PC-3 (cell line): ENCODE measurements at regions not wholly inside any gene's neighbourhood (a gene's known extent, or its start where the extent isn't known, plus 50 kb on each side); places are given as distances from the start of the nearest gene placed in this dataset.

ENCODE experiments used
- ATAC-seq: fragments of 200-7000 bp; cut with Tn5 transposase; 2 replicates; pipeline ENCODE4 v1.9.1; 2020; ENCODE audit warnings: mild to moderate bottlenecking, moderate library complexity
- BruUV-seq: library from RNA; stranded (reverse); fragments of 400-500 nt; replicated peaks from 2 replicates; lab custom pipeline; 2021; lab: Mats Ljungman, UMichigan
- CTCF ChIA-PET: fragments of 300-600 bp; sonication (Branson Sonifier 250); formaldehyde crosslinking; loops from one replicate; lab custom pipeline; 2022; ENCODE audit warnings: antibody characterized with exemption; lab: Charles Lee
- POLR2A ChIA-PET: fragments of 300-600 bp; sonication (Branson Sonifier 250); formaldehyde crosslinking; loops from one replicate; lab custom pipeline; 2022; ENCODE audit warnings: antibody characterized with exemption; ENCODE audit not compliant: unreplicated experiment; lab: Charles Lee
- DNase-seq: peaks from one replicate; pipeline ENCODE4 v3.0.0-alpha.2; 2015
- H2AFZ ChIP-seq: fragments of 300-600 bp; sonication (generic); 2 replicates; pipeline ENCODE4 v1.6.0; 2016; ENCODE audit warnings: antibody characterized with exemption, low read length
- H3F3A ChIP-seq: fragments of 300-600 bp; sonication (generic); one replicate; pipeline ENCODE4 v1.6.0; 2017; ENCODE audit warnings: antibody characterized with exemption, low read length, control low read depth, mild to moderate bottlenecking; ENCODE audit not compliant: unreplicated experiment
- H3K27ac ChIP-seq: fragments of 300-600 bp; sonication (generic); 2 replicates; pipeline ENCODE4 v1.5.1; 2016; ENCODE audit warnings: mild to moderate bottlenecking, low read length
- H3K27me3 ChIP-seq: fragments of 300-600 bp; sonication (generic); 2 replicates; pipeline ENCODE4 v1.6.1; 2016; ENCODE audit warnings: low read length, mixed read lengths
- H3K36me3 ChIP-seq: fragments of 300-600 bp; sonication (generic); 2 replicates; pipeline ENCODE4 v1.6.1; 2016; ENCODE audit warnings: low read depth, mixed run types, low read length, mixed read lengths
- H3K4me1 ChIP-seq: fragments of 300-600 bp; sonication (generic); 2 replicates; pipeline ENCODE4 v1.5.1; 2016; ENCODE audit warnings: low read length; ENCODE audit not compliant: insufficient read depth
- H3K4me2 ChIP-seq: fragments of 300-600 bp; sonication (generic); 2 replicates; pipeline ENCODE4 v1.6.0; 2016; ENCODE audit warnings: low read length
- H3K4me3 ChIP-seq: fragments of 300-600 bp; sonication (generic); 2 replicates; pipeline ENCODE4 v1.5.1; 2016; ENCODE audit warnings: mild to moderate bottlenecking, low read length, mixed read lengths
- H3K79me2 ChIP-seq: fragments of 300-600 bp; sonication (generic); 2 replicates; pipeline ENCODE4 v1.6.1; 2017; ENCODE audit warnings: low read length, mixed read lengths
- H3K9ac ChIP-seq: fragments of 300-600 bp; sonication (generic); 2 replicates; pipeline ENCODE4 v1.6.0; 2016; ENCODE audit warnings: mild to moderate bottlenecking, low read length
- H3K9me2 ChIP-seq: fragments of 300-600 bp; sonication (generic); replicated peaks from 2 replicates; pipeline ENCODE4 v1.6.1; 2016; ENCODE audit warnings: mixed run types, low read length, mixed read lengths
- H3K9me3 ChIP-seq: fragments of 300-600 bp; sonication (generic); 2 replicates; pipeline ENCODE4 v1.6.1; 2016; ENCODE audit warnings: low read length, mixed read lengths
- H4K20me1 ChIP-seq: fragments of 300-600 bp; sonication (generic); 2 replicates; pipeline ENCODE4 v1.6.1; 2016; ENCODE audit warnings: low read length, mixed read lengths
- CTCF ChIP-seq: fragments of 300-600 bp; sonication (generic); conservative IDR thresholded peaks from 2 replicates; pipeline ENCODE4 v1.5.1; 2017; ENCODE audit warnings: antibody characterized with exemption, low read depth, mild to moderate bottlenecking, low read length
- EZH2 ChIP-seq: fragments of 300-600 bp; sonication (generic); IDR thresholded peaks from one replicate; pipeline ENCODE4 v1.6.1; 2017; ENCODE audit warnings: antibody characterized with exemption, mild to moderate bottlenecking, low read length; ENCODE audit not compliant: unreplicated experiment
- EZH2phosphoT487 ChIP-seq: fragments of 300-600 bp; sonication (generic); IDR thresholded peaks from 2 replicates; pipeline ENCODE4 v1.6.1; 2018; ENCODE audit warnings: mild to moderate bottlenecking, antibody characterized with exemption, low read length, borderline replicate concordance
- intact Hi-C: fragments of 100-400 bp; cut with micrococcal nuclease; formaldehyde crosslinking; loops from 2 replicates; pipeline ENCODE4 v1.9.0; 2023

GRCh38 chr2:67075056-67075455, 322.1 kb upstream of the ETAA1 start:
- CTCF ChIA-PET: no interaction called here

GRCh38 chr2:67075530-67076238, 321.4 kb upstream of the ETAA1 start:
- H3K4me3 ChIP-seq: no peak overlapping the region
- H3K27me3 ChIP-seq: no peaks in the 10 kb centered on the region
- ATAC-seq: no peak
- TF ChIP-seq EZH2: no peak
- no peak for TF ChIP-seq EZH2phosphoT487
- TF ChIP-seq CTCF: no peak
- no peak overlapping the region for H3K4me2 ChIP-seq
- H3K4me1 ChIP-seq: no peaks in the 10 kb centered on the region
- POLR2A ChIA-PET: no interaction called here
- DNase-seq: no peak
- CTCF ChIA-PET: no interaction called here
- no peaks in the 10 kb centered on the region for H3K9me2 ChIP-seq
- no peak overlapping the region for H3K27ac ChIP-seq
- no peak overlapping the region for H2AFZ ChIP-seq
- no peak overlapping the region for H3K9ac ChIP-seq
- no peaks in the 10 kb centered on the region for H4K20me1 ChIP-seq
- H3K36me3 ChIP-seq: no peaks in the 10 kb centered on the region
- H3K79me2 ChIP-seq: no peaks in the 10 kb centered on the region
- H3F3A ChIP-seq: no peaks in the 10 kb centered on the region
- intact Hi-C loops: no loop called here
- BruUV-seq: no TSS peak
- no peaks in the 10 kb centered on the region for H3K9me3 ChIP-seq

More at GRCh38 chr2:67075056-67075455, 322.1 kb upstream of the ETAA1 start:
- Histone ChIP-seq H3K9me3 (no peaks in the 10 kb centered on the region), H3K27me3 (no peaks in the 10 kb centered on the region), H3K9me2 (no peaks in the 10 kb centered on the region), H3K4me2 (no peak overlapping the region), H3K4me1 (no peaks in the 10 kb centered on the region), H4K20me1 (no peaks in the 10 kb centered on the region), H3K9ac (no peak overlapping the region), H3K4me3 (no peak overlapping the region), H3F3A (no peaks in the 10 kb centered on the region), H3K79me2 (no peaks in the 10 kb centered on the region), H2AFZ (no peak overlapping the region), H3K36me3 (no peaks in the 10 kb centered on the region), H3K27ac (no peak overlapping the region)
- intact Hi-C loops: no loop called here
- TF ChIP-seq EZH2phosphoT487: no peak
- TF ChIP-seq CTCF: no peak
- no peak for TF ChIP-seq EZH2
- DNase-seq (no peak), ATAC-seq (no peak)
- POLR2A ChIA-PET: no interaction called here
- no TSS peak for BruUV-seq

GRCh38 chr2:67076239-67076624, 320.9 kb upstream of the ETAA1 start:
- intact Hi-C loops: no loop called here
- Histone ChIP-seq H3F3A (no peaks in the 10 kb centered on the region), H3K4me2 (no peak overlapping the region), H3K36me3 (no peaks in the 10 kb centered on the region), H3K4me1 (no peaks in the 10 kb centered on the region), H2AFZ (no peak overlapping the region), H3K27ac (no peak overlapping the region), H4K20me1 (no peaks in the 10 kb centered on the region), H3K9ac (no peak overlapping the region), H3K4me3 (no peak overlapping the region), H3K27me3 (no peaks in the 10 kb centered on the region), H3K9me2 (no peaks in the 10 kb centered on the region), H3K79me2 (no peaks in the 10 kb centered on the region), H3K9me3 (no peaks in the 10 kb centered on the region)
- no peak for ATAC-seq
- POLR2A ChIA-PET: no interaction called here
- CTCF ChIA-PET: no interaction called here
- no peak for DNase-seq
- BruUV-seq: no TSS peak
- TF ChIP-seq EZH2 (no peak), EZH2phosphoT487 (no peak), CTCF (no peak)
